GM10266 (cell line): ENCODE measurements at regions not wholly inside any gene's neighbourhood (a gene's known extent, or its start where the extent isn't known, plus 50 kb on each side); places are given as distances from the start of the nearest gene placed in this dataset.

Experiments used
- DNase-seq: peaks from one replicate; pipeline ENCODE4 v3.0.0; 2012; ENCODE audit errors: extremely low spot score
- TF ChIP-seq, protein P1 (sequence below): IDR thresholded peaks from 2 replicates; pipeline ENCODE4 v1.5.1; 2012; ENCODE audit warnings: mild to moderate bottlenecking, low read depth; ENCODE audit not compliant: control insufficient read depth, insufficient read depth; ENCODE audit errors: missing control alignments

DNA sequence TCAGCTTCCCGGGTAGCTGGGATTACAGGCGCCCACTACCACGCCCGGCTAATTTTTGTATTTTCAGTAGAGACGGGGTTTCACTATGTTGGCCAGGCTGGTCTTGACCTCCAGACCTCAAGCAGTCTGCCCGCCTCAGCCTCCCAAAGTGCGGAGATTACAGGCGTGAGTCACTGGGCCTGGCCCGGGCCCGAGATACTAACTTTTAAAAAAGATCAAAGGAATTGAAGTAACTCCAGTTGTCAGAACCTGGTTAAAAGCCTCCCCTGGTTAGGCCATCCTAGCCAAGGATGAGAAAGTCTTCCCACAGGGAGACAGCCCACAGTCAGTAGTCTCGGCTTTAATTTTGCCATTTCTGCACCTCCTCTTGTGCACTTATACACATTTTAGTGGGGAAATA, 212.3 kb upstream of the MCTP2 start:
- DNase-seq: no peak
- TF ChIP-seq, protein P1, sequence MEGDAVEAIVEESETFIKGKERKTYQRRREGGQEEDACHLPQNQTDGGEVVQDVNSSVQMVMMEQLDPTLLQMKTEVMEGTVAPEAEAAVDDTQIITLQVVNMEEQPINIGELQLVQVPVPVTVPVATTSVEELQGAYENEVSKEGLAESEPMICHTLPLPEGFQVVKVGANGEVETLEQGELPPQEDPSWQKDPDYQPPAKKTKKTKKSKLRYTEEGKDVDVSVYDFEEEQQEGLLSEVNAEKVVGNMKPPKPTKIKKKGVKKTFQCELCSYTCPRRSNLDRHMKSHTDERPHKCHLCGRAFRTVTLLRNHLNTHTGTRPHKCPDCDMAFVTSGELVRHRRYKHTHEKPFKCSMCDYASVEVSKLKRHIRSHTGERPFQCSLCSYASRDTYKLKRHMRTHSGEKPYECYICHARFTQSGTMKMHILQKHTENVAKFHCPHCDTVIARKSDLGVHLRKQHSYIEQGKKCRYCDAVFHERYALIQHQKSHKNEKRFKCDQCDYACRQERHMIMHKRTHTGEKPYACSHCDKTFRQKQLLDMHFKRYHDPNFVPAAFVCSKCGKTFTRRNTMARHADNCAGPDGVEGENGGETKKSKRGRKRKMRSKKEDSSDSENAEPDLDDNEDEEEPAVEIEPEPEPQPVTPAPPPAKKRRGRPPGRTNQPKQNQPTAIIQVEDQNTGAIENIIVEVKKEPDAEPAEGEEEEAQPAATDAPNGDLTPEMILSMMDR: no peak

DNA sequence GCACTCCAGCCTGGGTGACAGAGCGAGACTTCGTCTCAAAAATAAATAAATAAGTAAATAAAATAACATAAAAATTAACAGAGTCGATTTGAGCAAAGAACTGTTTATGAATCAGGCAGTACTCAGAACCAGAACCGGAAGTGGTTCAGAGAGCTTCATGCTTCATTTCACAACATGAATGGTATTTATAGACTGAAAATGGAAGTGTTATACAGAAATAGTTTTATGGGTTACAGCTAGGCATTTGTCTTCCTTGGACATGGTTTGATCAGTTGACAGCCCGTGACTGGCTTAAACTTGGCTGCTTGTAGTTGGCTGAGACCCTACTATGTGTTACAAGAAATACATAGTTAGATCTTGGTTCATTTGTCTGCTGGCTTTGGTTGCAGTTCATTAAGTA, 216.0 kb upstream of the MCTP2 start:
- no peak for DNase-seq
- TF ChIP-seq, protein P1: no peak

DNA sequence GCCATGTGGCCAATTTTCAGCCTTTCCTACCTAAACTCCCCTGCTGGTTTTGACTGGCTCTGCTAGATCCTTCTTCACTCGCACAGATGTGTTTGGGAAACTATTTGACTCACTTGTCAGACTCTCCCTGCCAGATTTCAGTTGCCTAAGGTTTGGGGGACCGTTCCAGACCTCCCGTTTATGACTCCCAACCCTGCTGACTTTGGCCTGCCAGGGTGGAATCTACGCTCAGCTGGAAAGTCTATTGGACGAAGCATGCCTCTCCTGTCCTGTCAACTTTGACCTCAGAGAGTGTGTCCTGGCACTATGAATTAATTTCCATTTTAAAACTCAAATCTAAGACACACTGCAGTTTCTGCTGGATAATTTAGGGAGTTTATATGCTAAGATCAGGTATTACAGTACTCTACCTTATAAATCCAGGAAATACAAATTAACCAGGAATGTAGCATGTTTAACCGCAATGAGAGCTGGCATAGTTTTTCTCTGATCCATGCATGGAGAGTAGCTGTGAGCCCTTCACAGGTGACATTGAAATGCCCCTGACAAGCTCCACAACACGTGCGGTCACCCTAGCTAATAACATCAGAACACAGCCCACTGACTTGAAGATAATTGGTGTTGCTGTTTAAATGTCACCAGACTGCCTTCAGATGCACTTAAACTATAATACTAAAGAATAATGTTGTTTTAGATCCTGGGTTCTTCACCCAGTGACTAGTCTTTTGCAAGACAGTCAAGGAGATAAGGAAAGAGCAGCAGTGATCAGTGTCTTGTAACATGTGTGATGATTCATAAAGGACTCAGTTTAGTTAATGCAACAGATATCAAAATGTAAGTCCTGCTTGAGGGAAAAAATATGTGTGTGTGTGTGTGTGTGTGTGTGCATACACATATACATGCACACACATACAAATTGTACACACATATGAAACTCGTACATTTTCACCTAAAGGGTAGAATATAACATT, 223.0 kb upstream of the MCTP2 start:
- TF ChIP-seq, protein P1: no peak

GRCh38 chr15:94004697-94005096, 226.7 kb upstream of the MCTP2 start:
- TF ChIP-seq, protein P1: no peak
- no peak for DNase-seq

More for the DNA sequence above, 223.0 kb upstream of the MCTP2 start:
- DNase-seq: no peak

- TF ChIP-seq, protein P1: no peak
- no peak for DNase-seq
These were observed 229.3 kb upstream of the MCTP2 start for GRCh38 chr15:94002041-94002440.

- TF ChIP-seq, protein P1: no peak
These were observed 230.0 kb upstream of the MCTP2 start for GRCh38 chr15:94001255-94001801.

DNA sequence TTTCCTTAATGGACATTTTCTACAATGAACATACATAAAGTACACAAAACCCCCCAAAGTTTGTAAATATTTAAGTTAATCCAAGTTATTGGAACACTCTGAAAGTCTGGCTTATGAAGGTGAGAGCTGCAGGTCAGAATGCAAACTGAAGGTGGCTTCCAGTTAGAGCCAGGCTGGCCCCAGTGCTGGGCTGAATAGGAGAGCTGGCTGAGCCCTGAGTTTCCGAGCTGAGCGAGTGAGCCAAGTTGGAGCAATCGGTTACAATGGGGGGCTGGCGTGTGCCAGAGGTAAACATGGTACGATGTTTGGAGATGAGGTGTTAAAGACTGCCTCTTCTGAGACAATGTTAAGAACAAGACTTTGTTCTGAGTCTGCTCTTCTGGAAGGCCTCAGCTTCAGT, 230.8 kb upstream of the MCTP2 start:
- TF ChIP-seq, protein P1: no peak
- DNase-seq: no peak

More at GRCh38 chr15:94001255-94001801, 230.0 kb upstream of the MCTP2 start:
- DNase-seq: no peak
